GM18519 (cell line): ENCODE measurements at regions not wholly inside any gene's neighbourhood (a gene's known extent, or its start where the extent isn't known, plus 50 kb on each side); places are given as distances from the start of the nearest gene placed in this dataset.
"Not testable (repeated sequence)": the region's sequence is repeated elsewhere in the genome, so short reads cannot be mapped to it uniquely, and the experiment has no call there.

ENCODE experiments used
- ATAC-seq: cut with Tn5 transposase; IDR thresholded peaks from one replicate; pipeline ENCODE4 v1.9.1; 2021; ENCODE audit warnings: mild to moderate bottlenecking, moderate library complexity; ENCODE audit not compliant: unreplicated experiment, low FRiP score

- not testable (repeated sequence) for ATAC-seq
These were observed 232.1 kb upstream of the ZFP64 start for GRCh38 chr20:52423536-52424140.

- no peak for ATAC-seq
These were observed 231.2 kb upstream of the ZFP64 start for GRCh38 chr20:52422574-52423336.

- ATAC-seq, result no peak
These were observed 229.2 kb upstream of the ZFP64 start for GRCh38 chr20:52420805-52421204.

GRCh38 chr20:52419205-52419604, 227.6 kb upstream of the ZFP64 start:
- no peak for ATAC-seq

- ATAC-seq, result no peak
These were observed 225.4 kb upstream of the ZFP64 start for GRCh38 chr20:52416953-52417352.

- no peak for ATAC-seq
These were observed 220.0 kb upstream of the ZFP64 start for GRCh38 chr20:52411611-52412010.

DNA sequence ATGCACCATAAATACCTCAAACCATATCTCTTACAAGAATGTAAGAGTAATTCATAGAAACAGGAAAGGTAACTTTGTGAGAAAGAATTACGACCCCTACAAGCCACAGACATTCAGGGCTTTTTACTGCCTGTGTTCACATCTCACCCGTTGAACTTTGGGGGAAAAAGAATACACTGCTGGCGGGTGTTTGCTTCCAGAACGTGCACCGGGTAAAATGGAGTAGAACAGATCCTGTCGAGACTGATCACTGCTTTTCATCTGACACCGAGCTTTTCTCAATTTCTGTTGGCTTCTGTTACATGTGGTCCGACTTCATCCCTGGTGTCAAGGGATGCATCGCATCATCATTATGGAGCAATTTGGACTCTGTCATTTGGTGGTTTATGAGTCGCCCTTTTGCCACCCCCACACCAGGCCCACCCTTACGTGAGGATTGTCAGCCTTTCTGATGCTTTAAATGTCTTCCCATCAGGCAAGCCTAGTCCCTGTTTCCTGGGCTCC, 219.2 kb upstream of the ZFP64 start:
- no peak for ATAC-seq

DNA sequence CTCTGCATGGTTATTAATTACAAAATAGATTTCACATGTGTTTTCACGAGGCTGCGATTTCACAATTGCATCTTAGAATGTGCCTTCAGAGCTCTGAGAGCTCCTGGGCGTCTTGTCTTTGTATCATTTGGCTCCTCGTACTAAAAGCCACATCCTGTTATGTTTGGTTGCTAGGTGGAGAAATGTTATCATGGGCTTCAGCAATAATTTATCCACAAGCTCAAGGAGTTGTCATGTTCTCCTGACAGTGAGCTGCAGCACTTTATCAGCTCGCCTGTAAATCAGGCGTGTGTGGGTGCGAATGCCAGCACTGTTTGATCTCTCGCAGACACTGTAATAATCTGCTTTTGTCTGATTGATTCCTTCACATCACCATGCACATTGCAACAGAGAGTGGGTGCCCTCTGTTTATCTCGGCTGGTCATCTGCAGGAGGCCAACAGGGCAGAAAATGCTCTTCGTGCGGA, 218.6 kb upstream of the ZFP64 start:
- no peak for ATAC-seq

DNA sequence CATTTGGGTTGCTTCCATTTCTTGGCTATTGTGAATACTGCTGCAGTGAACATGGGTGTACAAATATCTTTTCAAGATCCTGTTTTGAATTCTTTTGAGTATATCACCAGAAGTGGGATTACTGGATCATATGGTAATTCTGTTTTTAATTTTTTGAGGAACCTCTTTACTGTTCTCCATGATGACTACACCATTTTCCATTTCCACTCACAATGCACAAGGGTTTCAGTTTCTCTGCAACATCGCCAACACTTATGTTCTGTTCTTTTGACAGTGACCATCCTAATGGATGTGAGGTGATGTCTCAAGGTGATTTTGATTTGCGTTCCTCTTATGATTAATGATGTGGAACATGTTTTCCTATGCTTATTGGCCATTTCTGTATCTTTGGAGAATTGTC, 214.4 kb upstream of the ZFP64 start:
- no peak for ATAC-seq

- ATAC-seq, result peak; percentile 63
These were observed 213.8 kb upstream of the ZFP64 start for GRCh38 chr20:52405417-52405816.

DNA sequence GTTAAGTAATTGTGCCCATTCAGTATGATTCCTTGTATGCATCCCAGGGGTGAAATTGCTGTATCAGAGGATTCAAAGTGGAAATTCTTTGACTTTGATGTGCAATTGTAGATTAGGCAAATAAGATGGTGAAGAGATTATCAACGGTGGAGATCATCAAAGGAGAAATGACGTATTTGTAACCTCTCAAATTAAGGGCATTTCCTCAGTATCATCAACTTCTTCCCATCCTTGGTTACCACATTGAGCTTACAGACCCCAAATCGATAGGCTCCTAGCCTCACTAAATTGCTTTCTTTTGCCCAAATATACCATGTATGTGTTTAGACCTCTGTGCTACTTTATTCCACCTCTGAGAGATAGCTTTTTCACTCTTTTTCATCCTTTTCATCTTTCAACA, 213.1 kb upstream of the ZFP64 start:
- ATAC-seq, result no peak

DNA sequence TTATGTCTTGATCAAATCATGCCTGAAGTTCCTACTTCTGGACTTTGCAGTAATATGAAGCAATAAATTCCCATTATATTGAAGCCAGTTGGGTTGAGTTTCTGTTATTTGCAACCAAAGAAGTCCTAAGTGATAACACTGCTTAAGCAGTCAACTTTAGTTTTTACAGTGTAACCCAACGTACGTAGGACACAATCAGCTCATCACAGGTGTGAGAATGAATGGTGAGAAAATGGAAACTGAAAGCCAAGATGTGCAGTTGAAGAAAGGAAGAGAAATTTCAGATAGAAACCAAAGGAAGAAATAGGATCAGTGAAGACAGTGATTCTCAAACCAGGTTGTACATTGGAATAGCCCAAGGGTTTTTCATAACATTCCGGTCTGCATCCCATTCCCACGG, 211.4 kb upstream of the ZFP64 start:
- ATAC-seq, result peak; percentile 57

DNA sequence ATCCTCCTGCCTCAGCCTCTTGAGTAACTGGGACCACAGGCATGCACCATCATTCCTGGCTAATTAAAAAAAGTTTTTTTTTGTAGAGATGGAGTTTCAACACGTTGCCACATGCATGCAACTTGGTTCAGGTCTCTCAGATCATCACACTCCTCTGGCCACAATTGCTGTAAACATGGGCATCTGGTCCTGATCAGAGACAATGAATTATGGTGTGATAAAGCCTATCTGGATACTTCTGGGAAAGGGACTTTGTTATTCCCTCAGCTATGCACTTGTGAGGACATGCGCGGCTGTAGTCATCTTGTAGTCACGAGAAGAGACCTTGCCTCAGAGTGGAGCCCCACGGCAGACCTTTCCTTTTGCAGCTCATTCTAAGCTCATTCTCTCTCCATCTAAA, 210.9 kb upstream of the ZFP64 start:
- ATAC-seq, result no peak

- ATAC-seq, result no peak
These were observed 209.9 kb upstream of the ZFP64 start for GRCh38 chr20:52401431-52401830.

- no peak for ATAC-seq
These were observed 207.8 kb upstream of the ZFP64 start for GRCh38 chr20:52399352-52399751.

- no peak for ATAC-seq
These were observed 198.0 kb upstream of the ZFP64 start for GRCh38 chr20:52389606-52390005.

GRCh38 chr20:52383995-52384621, 192.5 kb upstream of the ZFP64 start:
- ATAC-seq, result no peak

DNA sequence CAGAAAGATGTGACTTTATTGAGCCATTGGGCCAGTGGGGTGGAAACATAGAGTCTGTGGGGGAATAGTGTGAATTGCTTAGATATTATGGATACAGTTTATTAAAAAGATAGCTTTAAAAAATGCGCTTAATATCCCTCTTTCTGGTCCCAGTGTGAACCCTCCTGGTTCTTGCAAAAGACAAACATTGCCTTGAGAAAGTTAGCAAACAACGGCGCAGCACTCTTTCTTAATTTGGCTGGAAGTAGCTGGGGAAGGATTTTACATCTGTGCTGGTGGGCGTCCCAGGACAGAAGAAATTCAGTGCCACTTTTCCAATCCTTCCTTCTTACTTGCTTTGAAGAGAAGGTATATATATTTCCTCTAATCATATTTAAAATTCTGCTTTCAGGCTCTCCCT, 191.4 kb upstream of the ZFP64 start:
- ATAC-seq, result no peak

DNA sequence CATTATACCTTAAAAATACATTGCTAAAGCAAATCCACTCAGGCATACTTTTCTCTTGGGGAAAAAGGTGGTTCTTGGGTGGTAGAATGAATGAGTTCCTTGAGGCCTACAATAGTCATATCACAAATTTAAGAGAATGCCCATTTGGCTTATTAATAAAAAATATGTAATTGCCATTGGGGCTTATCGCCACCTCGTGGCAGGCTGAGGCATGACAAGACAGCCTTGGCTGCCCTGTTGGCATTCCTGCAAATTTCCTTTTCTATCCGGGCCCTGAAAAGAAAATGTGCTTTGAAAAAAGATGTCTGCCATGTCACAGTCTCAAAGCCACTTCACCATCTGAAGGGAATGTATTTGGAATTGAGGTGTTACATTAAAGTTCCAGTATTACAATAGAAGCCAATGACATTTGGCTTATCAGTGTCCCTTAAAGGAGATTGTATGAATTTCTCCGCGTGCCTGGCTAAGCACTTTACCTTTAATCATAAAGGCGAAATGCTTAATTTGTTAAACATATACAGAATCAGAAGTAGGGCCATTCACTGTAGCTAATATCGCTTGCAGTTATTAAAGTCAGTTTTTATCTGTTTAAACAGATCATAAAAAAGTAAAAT, 188.3 kb upstream of the ZFP64 start:
- ATAC-seq, result no peak

DNA sequence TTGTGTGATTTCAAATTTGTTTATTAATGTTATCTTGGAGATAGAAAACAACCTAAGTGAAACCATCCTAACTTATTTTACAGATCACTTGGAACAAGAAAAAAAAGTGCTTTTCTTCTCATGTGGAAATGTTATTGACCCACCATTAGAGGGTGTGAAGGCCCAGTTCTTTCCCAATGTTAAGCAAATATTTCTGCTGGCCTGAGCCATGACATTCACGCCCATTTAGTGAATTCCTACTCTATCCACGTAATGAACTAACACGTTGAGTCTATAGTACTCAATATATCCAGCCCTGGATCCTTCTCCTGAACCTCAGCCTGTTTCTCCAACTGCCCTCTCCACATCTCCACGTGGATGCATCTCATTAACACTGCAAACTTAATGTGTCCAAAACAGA, 180.6 kb upstream of the ZFP64 start:
- no peak for ATAC-seq

- ATAC-seq, result no peak
These were observed 174.1 kb upstream of the ZFP64 start for GRCh38 chr20:52365688-52366087.
